ENCODE measurements at regions not wholly inside any gene's neighbourhood (a gene's known extent, or its start where the extent isn't known, plus 50 kb on each side); places are given as distances from the start of the nearest gene placed in this dataset.

DNA sequence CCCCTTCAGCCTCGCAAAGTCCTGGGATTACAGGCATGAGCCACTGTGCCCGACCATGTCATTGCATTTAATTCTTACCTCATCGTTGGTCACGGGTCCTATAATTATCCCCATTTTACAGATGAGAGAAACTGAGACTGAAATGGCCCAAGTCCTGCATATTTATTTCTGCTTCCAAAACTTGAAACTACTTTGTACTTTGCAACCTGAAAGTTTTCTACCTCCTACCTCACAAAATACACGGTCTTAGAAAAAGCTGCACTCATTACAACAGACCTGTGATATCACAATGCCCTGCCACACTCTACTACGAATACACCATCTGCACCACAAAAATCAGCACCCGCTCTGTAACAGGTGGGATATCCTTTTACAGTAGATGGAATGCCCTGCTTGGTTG is 189.1 kb downstream of the ADAMTS15 start:
- DNase-seq (ENCODE audit: extremely low read depth in 1 of 2, low read depth in 1 of 2) = no peak

DNA sequence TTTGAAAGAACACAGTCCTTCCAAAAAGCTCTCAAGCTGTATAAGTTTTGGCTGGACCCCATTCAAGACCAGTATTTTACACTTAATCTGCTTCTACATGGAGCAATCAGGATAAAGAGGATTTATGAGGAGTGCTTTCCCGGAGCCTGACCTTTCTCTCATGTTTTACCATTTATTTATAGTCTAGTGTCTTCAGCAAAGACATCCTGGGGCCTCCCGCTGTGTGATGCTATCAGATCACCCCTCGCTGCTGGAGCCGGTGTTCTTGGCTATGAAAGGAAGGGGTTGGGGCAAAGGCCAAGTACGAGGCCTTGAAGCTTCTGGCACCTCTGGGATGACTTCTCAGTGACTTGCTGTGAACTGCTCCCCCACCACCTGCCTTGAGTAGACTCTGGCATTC is 189.6 kb downstream of the ADAMTS15 start:
- DNase-seq (ENCODE audit: extremely low read depth in 1 of 2, low read depth in 1 of 2) = no peak

DNA sequence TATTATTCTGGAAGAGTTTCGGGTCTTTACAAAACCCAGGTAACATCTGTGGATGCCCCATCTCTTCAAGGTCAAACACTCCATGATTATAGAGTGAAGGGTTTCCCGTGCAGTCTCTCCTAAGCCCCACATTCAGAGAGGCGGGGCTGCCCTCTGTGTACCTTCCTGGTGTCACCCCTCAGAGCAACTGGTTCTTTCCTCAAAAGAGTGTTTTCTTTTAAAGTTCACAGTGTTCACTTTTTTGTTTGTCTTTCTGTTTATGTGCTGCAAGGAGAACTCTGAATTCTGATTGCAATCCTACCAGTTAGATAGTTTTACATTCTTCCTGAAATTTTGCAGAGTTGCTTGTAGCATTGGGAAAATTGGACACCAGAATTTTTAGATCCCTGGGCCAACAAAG is 190.2 kb downstream of the ADAMTS15 start:
- no peak for DNase-seq (ENCODE audit: extremely low read depth in 1 of 2, low read depth in 1 of 2)

DNA sequence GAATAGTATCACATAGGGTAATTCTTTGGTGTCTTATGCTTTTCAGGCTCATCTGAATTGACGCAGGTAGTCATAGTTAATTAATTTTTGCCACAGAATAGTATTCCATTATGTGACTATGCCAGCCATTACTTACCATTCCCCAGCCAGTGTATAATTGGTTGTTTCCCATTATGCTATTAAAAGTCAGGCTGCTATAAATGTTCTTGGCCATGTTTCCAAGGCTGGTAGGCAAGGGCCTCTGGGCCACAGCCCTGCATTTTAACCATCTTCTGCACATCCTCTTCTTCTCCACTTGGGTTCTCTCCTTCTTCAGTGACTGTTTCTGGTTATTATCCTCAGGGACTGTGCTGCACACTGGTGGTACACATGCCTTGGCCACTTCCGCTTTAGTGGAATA is 190.9 kb downstream of the ADAMTS15 start:
- DNase-seq (ENCODE audit: extremely low read depth in 1 of 2, low read depth in 1 of 2) = no peak

DNA sequence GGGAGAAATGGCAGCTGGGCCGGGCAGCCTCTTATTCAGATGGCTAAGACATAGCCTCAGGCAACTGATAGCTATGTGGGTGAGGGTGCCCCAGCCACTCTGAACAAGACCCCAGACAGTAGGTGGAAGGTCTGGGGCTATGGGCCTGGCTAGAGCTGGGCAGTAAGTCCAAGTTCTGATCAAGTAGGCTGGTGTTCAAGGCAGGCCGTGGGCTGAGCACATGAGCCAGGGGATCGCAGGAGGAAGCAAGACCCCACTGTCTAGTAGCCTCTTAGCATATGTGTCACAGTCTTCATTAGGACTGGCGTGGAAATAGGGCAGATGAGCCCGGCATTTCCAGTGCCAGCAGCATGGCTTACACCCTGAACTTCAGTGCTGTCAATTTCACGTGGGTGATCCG is 192.1 kb downstream of the ADAMTS15 start:
- no peak for DNase-seq (ENCODE audit: extremely low read depth in 1 of 2, low read depth in 1 of 2)

DNA sequence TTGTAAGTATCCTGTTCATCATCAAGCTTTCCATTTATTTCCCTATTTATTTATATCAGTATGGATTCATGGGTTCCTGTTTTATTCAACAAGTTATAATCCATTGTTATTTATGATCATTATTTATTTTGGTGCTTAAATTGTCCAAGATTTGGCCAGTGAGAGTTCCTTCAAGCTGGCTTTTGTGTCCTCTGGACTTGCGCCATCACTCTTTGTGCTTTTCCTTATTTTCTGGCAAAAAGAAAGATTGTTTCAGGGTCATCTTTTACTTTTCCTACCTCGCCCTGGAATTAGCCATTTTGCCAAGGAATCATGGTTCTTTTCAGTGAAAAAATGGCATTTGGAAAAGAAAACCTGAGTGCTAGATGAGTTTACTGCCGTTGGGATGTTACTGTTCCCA is 193.4 kb downstream of the ADAMTS15 start:
- no peak for DNase-seq (ENCODE audit: extremely low read depth in 1 of 2, low read depth in 1 of 2)

DNA sequence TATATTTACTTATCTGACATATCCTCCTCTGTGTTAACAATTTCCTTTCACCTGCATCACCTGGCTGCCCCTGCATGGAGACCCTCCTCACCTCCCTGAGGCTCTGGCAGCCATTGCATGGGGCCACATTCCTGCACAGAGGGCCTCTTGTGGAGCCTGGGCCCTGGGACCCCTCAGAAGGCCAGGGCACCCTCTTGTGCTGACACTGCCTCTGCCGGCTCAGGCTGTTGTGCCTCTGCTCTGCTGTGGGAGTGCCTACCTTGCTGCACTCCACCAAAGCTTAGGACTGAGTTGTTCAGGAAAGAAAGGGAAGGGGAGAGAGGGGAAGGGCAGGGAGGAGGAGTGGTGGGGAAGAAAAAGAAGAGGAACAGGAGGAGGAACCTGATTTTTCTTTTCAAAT is 194.5 kb downstream of the ADAMTS15 start:
- no peak for DNase-seq (ENCODE audit: extremely low read depth in 1 of 2, low read depth in 1 of 2)

DNA sequence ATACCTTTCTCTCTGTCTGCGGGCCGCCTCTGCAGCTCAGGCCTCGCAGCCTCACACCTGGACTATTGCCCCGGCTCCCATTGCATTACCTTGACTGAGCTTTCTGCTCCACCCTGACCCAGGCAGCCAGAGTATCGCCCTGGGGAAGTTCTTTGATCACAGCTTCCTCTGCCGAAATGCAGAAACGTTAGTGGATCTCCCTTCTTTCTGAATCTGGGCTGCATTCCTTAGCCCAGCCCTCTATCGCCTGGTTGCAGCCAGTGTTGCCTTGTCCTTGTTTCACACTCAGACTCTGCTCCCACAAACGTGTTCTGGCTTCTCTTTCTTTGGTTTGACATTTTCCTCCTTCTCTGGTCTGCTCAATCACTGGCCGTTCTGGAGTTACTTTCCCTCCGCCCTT is 195.7 kb downstream of the ADAMTS15 start:
- DNase-seq (ENCODE audit: extremely low read depth in 1 of 2, low read depth in 1 of 2) = no peak

DNA sequence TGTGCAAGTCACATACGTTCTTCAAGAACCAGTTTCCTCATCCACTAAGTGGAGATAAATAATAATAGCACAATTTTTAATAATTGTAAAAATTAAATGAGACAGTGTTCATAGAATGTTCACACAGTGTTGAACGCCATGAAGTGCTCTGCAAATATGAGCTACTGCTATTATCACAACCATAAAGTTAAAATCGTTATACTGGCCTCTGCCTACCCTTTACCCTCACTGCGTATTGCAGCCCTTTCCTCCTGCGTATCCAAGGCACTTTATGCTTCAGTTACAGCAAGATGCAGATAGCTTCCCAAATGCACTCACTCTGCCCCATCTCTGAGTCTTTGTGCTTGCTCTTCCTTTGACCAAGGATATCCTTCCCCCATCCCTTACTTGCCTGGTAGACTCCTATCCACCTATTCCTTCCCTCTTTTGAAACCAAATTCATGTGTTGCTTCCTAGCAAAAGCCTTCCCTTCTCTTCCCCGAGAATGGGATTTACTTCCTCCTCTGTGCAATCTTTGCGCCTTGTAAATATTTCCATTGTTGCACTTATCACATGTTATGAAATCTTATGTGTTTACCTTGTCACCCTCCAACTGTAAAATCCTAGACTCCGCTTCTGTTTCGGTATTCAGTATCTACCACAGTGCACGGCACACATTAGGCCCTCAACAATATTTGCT is 196.9 kb downstream of the ADAMTS15 start:
- DNase-seq (ENCODE audit: extremely low read depth in 1 of 2, low read depth in 1 of 2) = no peak

DNA sequence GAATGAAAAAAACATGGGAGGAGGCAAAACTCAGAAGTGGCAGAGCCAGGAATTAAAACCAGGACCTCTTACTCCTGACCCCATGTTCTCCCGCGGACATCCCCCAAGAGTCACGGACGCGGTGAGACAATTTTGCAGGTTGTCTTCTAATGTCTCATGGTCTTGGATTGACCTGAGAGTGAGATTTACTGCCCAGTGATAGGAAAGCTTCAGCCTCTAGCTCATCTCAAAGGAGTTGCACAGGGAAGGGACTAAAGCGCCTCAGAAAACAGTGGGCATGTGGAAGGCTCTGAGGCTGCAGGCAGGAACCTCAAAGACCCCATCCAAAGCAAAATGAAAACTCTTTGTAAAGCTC is 197.4 kb downstream of the ADAMTS15 start:
- DNase-seq (ENCODE audit: extremely low read depth in 1 of 2, low read depth in 1 of 2) = no peak

DNA sequence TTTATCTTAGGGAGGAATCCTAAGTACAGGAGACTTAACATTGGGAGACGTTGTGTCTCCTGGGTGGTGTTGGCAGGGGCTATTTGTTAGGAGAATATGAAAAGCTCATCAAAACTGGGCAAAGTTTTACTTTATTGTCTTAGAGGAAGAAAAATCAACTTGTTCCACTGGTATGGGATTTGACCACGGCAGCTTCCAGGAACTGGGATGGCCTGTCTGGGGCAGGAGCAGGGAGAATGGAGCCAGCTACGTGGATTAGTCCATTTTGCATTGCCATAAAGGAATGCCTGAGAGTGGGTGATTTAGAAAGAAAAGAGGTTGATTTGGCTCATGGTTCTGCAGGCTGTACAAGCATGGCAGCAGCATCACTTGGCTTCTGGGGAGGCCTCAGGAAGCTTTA is 198.4 kb downstream of the ADAMTS15 start:
- no peak for DNase-seq (ENCODE audit: extremely low read depth in 1 of 2, low read depth in 1 of 2)

DNA sequence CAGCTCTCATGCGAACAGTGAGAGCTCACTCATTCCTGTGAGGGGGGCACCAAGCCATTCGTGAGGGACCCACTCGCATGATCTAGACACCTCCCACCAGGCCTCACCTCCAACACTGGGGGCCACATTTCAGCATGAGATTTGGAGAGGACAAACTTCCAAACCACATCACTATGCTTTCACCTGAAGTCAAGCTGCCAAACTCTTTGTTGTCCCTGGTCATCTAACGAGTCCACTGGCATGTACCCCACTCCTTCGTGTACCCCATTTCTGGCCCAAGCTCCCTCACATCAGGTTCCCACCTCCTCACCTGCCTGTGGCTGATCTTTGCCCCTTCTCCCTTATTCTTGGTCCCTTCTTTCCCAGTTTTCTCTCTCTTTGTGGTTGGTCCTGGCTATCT is 198.9 kb downstream of the ADAMTS15 start:
- DNase-seq (ENCODE audit: extremely low read depth in 1 of 2, low read depth in 1 of 2) = no peak

DNA sequence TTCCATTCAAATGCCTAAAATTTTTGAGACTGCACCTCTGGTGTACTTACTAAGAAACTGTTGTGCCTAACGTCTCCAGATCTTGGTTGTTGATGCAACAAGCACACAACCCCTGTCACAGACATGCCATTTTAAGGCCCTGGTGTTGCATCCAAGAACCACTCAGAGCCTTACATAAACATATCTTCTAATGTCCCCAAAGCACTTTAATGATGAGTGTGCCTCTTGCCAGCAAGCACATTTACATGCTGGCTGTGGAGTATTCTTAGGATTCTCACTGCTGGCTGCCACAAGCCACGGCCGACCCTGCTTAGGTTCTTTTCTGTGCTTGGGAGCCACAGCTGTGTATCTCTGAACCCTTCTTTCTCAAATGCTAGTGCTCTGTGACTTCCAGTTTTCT is 201.4 kb downstream of the ADAMTS15 start:
- DNase-seq (ENCODE audit: extremely low read depth in 1 of 2, low read depth in 1 of 2) = no peak

DNA sequence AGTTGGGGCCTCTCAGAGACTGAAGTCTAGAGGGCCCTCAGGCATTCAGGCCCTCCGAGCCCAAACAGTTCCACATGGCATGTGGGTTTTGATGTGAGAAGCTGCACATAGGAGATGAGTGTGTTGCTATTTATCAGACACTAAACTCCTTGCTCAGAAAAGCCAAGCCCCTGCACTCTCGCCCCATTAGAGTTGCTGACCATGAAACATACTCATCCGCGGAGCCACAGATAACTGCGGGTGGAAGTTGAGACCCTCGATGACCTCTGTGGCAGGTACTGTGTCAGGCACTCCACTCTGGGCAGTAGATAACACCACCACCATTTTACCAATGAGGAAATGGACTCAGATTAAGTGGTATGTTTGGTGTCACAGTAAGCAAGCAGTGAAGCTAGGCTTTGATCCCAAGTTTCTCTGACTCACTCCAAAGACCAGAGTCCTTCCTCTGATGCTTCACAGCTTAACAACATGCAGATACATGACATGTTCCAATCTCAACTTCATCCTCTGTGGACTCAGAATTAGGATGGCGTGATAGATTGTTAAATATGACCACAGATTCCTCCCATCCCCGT is 202.1 kb downstream of the ADAMTS15 start:
- DNase-seq (ENCODE audit: extremely low read depth in 1 of 2, low read depth in 1 of 2) = no peak

DNA sequence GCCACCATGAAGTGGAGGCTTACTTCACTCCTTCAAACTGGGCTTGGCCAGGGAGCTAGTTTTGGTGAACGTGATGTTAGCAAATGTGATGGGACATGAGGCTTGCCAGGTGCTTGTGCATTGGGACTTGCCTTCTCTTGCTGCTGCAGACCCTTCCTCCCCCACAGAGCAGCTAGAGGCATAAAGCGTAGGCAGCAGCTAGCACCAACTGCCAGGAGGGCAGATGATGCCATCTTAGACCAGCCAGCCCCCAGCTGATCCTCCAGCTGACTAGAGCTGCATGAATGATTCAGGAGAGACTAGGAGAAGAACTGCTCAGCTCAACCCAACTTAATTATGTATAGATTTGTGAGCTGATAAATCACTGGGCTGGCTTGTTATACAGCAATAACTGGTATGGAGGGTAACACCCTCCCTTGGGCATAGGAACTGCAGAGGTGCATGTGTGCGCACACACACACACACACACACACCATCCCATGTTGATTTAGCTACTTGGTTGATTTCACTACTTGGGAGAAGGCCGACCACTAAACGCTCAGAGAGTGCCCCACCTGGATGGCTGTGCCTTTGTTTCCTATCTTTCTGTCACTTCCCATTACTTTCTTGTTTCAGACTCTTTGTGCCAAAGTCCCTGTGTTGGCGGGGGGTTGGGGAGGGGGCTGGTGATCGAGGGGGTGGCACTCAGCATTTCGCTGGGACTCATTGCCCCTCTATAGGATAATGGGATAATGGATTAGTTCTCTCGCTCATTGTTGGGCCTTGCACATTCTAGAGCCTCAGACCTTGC is 202.8 kb downstream of the ADAMTS15 start:
- DNase-seq (ENCODE audit: extremely low read depth in 1 of 2, low read depth in 1 of 2) = no peak

DNA sequence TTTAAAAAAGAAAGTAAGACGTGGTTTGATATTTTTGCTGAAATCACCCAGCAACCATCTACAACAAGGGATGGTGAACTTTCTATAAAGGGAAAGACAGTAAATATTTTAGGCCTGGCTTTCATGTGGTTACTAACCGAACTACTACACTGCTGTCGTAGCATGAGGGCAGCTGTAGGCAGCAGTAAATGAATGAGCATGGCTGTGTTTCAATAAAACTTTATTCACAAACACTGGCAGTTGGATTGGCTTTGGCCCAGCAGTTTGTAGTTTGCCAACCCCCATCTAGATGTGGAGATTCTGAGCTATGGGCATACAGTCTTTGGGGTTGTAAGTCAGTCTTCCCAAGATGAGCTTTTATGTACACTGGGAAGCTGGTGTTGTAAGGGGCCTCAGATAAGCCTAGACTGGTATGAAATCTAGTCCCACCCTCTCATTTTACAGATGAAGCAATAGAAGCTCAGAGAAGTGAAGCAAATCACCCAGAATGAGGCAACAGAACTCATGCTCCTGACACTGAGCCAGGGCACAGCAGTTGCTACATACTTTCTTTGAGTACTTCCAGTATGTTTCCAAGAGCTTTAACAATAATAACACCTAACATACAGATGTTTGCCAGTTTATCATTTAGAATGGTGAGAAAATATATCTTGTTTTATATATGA is 204.4 kb downstream of the ADAMTS15 start:
- no peak for DNase-seq (ENCODE audit: extremely low read depth in 1 of 2, low read depth in 1 of 2)

DNA sequence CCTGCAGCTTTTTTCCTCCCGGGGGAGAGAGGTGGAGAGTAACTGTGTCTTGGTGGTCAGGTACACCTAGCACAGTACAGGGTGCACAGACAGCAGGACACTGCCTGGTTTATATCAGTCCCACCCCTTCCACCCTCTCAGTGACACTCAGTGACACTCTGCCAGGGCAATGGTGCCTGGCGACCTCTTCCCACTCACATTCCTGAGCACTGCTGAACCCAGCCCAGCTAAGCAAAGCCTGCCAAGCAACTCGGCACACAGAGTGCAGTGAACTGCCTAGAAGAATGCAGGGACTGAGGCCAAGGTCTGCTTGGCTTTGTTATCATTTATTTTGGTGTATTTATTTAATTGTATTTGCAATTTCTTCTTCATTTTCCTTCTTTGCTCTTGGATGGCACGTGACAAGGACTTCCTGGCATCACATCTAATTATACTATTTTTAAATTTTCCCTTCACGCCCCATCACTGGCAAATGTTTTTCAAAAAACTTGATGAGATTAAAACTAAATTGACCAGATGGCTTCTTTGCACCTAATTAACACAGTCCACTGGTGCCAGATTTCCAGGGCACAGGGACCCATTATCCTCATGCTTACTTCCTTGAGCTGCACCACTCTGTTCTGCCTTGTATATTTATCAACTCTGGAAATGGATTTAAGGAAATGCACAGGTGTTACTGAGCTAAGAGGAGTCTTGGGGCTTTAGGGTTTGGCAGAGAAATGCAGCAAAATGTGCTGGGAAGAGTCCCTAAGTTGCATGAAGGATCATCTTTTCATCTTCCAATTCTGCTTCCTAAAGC is 205.6 kb downstream of the ADAMTS15 start:
- DNase-seq (ENCODE audit: extremely low read depth in 1 of 2, low read depth in 1 of 2) = no peak

DNA sequence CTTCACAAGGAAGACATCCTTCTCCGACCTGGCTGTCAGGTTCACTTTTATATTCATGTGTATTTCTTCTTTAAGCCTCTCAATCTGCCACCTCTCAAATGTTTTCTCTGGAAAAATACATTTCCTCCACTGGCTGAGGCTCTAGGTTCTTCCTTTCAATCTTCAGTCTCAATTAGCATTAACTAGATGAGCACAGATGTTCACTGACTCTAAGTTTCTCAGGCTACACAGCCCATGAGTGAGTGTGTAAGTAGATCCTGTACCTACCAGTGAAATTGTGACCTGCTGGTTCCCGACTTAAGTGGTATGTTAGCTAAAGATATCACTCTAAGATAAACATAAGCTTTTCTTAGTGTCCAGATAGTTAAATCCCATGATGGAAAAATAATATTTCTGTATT is 206.9 kb downstream of the ADAMTS15 start:
- no peak for DNase-seq (ENCODE audit: extremely low read depth in 1 of 2, low read depth in 1 of 2)

DNA sequence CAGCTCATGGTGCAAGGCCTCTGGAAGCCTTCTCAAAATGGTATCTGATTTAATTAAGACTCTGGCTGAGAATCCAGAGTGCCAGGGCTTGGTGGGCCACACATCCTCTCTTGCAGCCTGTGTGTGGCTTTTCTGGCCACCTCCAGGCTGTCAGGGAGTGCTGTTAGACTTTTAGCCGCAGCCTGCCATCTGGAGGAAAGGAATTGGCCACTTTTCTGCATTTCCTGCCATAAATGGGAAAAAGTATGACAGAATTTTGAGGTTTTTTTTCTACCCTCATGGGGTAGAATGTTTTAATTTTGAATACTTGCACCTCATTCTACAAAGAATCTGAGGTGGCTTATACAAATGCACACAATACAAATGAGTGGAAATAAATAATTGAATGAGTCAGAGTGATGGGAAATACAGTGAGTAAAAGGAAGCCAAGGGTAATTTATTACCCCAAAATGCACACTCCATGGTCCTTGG is 218.4 kb downstream of the ADAMTS15 start:
- no peak for DNase-seq (ENCODE audit: extremely low read depth in 1 of 2, low read depth in 1 of 2)

DNA sequence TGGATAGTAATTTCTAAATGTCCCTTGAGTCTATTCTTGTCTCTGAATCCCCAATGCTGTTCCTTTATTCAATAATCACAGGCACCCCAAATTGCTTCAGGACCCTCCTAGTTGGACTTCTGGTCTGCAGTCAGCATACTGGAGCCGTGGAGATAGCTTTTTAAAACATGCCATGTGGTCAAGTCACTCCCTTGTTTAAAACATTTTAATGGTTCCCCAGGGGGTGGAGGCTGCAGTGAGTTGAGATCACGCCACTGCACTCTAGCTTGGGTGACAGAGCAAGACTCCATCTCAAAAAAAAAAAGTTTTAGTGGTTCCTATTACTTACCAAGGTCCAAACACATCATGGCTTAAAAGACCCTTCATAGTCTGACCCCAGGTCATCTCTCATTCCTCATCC is 220.3 kb downstream of the ADAMTS15 start:
- DNase-seq (ENCODE audit: extremely low read depth in 1 of 2, low read depth in 1 of 2) = no peak

DNA sequence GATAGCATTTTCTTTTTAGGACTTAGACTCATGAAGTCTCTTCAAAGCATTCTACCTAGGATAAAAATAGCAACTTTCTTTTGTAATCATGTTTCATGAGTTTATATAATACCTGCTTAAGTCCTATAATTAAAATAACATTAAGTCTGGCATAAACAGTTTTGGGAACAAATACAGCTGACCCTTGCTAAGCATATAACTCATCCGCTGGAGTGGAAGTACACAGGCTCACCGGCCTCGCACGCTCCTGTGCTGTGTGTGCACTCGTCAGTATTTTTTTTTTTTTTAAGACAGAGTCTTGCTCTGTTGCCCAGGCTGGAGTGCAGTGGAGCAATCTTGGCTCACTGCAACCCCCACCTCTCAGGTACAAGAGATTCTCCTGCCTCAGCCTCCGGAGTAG is 221.8 kb downstream of the ADAMTS15 start:
- DNase-seq (ENCODE audit: extremely low read depth in 1 of 2, low read depth in 1 of 2) = no peak

All from stimulated activated CD8-positive, alpha-beta memory T cell treated with anti-CD3 and anti-CD28 coated beads, Interleukin-7, amount 100 ng/mL, for 48 hours (primary cell).